Neural progenitor cell (in vitro differentiated cells): ENCODE measurements at regions not wholly inside any gene's neighbourhood (a gene's known extent, or its start where the extent isn't known, plus 50 kb on each side); places are given as distances from the start of the nearest gene placed in this dataset.

Experiments
- DNase-seq: peaks from one replicate; pipeline ENCODE4 v3.0.0-alpha.2; 2016; ENCODE audit warnings: low spot score
- H2AFZ ChIP-seq: fragments of 200-600 bp; sonication (generic); replicated peaks from 2 replicates; pipeline ENCODE4 v1.6.1; 2016; ENCODE audit warnings: antibody characterized with exemption
- H3F3A ChIP-seq: fragments of 200-600 bp; sonication (generic); 2 replicates; pipeline ENCODE4 v1.6.1; 2016; ENCODE audit warnings: antibody characterized with exemption, low read depth
- H3K27ac ChIP-seq: fragments of 200-600 bp; sonication (generic); 2 replicates; pipeline ENCODE4 v1.5.1; 2016; ENCODE audit warnings: mild to moderate bottlenecking
- H3K27me3 ChIP-seq: fragments of 200-600 bp; sonication (generic); 2 replicates; pipeline ENCODE4 v1.6.1; 2016; ENCODE audit warnings: mild to moderate bottlenecking, moderate library complexity
- H3K36me3 ChIP-seq: fragments of 200-600 bp; sonication (generic); 2 replicates; pipeline ENCODE4 v1.5.1; 2016
- H3K4me1 ChIP-seq: fragments of 200-600 bp; sonication (generic); 2 replicates; pipeline ENCODE4 v1.6.1; 2016; ENCODE audit warnings: mixed run types
- H3K4me2 ChIP-seq: fragments of 200-600 bp; sonication (generic); 2 replicates; pipeline ENCODE4 v1.6.1; 2016
- H3K4me3 ChIP-seq: fragments of 200-600 bp; sonication (generic); 2 replicates; pipeline ENCODE4 v1.5.1; 2016
- H3K79me2 ChIP-seq: fragments of 200-600 bp; sonication (generic); 2 replicates; pipeline ENCODE4 v1.6.1; 2016; ENCODE audit warnings: low read depth
- H3K9ac ChIP-seq: fragments of 200-600 bp; sonication (generic); 2 replicates; pipeline ENCODE4 v1.6.1; 2016
- H3K9me3 ChIP-seq: fragments of 200-600 bp; sonication (generic); 2 replicates; pipeline ENCODE4 v1.5.1; 2016; ENCODE audit warnings: low read depth
- H4K20me1 ChIP-seq: fragments of 200-600 bp; sonication (generic); 2 replicates; pipeline ENCODE4 v1.6.1; 2016; ENCODE audit warnings: low read depth
- H3K27ac Mint-ChIP-seq: 3 replicates; pipeline ENCODE4 v1.8.0; 2021; ENCODE audit warnings: mixed read lengths
- H3K27me3 Mint-ChIP-seq: 2 replicates; pipeline ENCODE4 v1.8.0; 2022; ENCODE audit warnings: low read depth, mild to moderate bottlenecking, inconsistent platforms, moderate library complexity, mixed read lengths; ENCODE audit not compliant: insufficient read depth
- H3K36me3 Mint-ChIP-seq: 3 replicates; pipeline ENCODE4 v1.8.0; 2021; ENCODE audit warnings: mixed read lengths
- H3K4me1 Mint-ChIP-seq: 3 replicates; pipeline ENCODE4 v1.8.0; 2021; ENCODE audit warnings: mixed read lengths
- H3K4me3 Mint-ChIP-seq: 3 replicates; pipeline ENCODE4 v1.8.0; 2021; ENCODE audit warnings: mild to moderate bottlenecking, moderate library complexity, mixed read lengths
- H3K9me3 Mint-ChIP-seq: 3 replicates; pipeline ENCODE4 v1.8.0; 2020; ENCODE audit warnings: mixed read lengths
- EZH2 ChIP-seq: fragments of 200-600 bp; sonication (generic); IDR thresholded peaks from 2 replicates; pipeline ENCODE4 v1.6.1; 2017; ENCODE audit warnings: antibody characterized with exemption, mild to moderate bottlenecking, moderate library complexity
- EZH2phosphoT487 ChIP-seq: fragments of 200-600 bp; sonication (generic); IDR thresholded peaks from 2 replicates; pipeline ENCODE4 v1.6.1; 2017; ENCODE audit warnings: antibody characterized with exemption
- TF ChIP-seq, protein P1 (sequence below): fragments of 200-600 bp; sonication (generic); IDR thresholded peaks from 2 replicates; pipeline ENCODE4 v1.5.1; 2017; ENCODE audit warnings: antibody characterized with exemption, mild to moderate bottlenecking

DNA sequence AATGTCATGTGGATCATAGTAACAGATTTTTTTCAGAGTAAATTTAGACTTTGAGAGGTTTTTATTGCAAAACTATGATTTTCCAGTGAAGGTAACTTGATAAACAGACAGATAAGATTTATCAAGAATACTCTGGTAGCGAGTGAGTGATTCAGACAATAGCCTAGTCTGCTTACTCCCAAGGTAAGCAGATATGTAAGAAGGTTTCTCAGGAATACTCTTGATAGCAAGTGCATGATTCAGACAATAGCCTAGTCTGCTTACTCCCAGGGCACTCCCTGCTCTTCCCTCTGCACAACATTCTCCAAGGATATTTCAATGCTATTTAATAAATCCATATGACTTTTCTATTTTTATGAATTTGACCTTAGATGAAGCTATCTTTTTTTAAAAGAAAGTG is 1881.5 kb downstream of the EFNA5 start:
- Mint-ChIP-seq H3K27ac (no peak overlapping the region), H3K4me3 (no peak overlapping the region), H3K9me3 (no peaks in the 10 kb centered on the region), H3K27me3 (no peaks in the 10 kb centered on the region), H3K4me1 (no peaks in the 10 kb centered on the region), H3K36me3 (no peaks in the 10 kb centered on the region)
- no peak for DNase-seq
- Histone ChIP-seq H4K20me1 (no peaks in the 10 kb centered on the region), H2AFZ (no peak overlapping the region), H3K4me1 (no peaks in the 10 kb centered on the region), H3K27me3 (no peaks in the 10 kb centered on the region), H3K27ac (no peak overlapping the region), H3K4me2 (no peak overlapping the region), H3K9me3 (no peaks in the 10 kb centered on the region), H3K4me3 (no peak overlapping the region), H3F3A (no peaks in the 10 kb centered on the region), H3K9ac (no peak overlapping the region), H3K36me3 (no peaks in the 10 kb centered on the region), H3K79me2 (no peaks in the 10 kb centered on the region)
- TF ChIP-seq EZH2 = no peak
- TF ChIP-seq, protein P1, sequence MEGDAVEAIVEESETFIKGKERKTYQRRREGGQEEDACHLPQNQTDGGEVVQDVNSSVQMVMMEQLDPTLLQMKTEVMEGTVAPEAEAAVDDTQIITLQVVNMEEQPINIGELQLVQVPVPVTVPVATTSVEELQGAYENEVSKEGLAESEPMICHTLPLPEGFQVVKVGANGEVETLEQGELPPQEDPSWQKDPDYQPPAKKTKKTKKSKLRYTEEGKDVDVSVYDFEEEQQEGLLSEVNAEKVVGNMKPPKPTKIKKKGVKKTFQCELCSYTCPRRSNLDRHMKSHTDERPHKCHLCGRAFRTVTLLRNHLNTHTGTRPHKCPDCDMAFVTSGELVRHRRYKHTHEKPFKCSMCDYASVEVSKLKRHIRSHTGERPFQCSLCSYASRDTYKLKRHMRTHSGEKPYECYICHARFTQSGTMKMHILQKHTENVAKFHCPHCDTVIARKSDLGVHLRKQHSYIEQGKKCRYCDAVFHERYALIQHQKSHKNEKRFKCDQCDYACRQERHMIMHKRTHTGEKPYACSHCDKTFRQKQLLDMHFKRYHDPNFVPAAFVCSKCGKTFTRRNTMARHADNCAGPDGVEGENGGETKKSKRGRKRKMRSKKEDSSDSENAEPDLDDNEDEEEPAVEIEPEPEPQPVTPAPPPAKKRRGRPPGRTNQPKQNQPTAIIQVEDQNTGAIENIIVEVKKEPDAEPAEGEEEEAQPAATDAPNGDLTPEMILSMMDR = no peak
- TF ChIP-seq EZH2phosphoT487 = no peak

DNA sequence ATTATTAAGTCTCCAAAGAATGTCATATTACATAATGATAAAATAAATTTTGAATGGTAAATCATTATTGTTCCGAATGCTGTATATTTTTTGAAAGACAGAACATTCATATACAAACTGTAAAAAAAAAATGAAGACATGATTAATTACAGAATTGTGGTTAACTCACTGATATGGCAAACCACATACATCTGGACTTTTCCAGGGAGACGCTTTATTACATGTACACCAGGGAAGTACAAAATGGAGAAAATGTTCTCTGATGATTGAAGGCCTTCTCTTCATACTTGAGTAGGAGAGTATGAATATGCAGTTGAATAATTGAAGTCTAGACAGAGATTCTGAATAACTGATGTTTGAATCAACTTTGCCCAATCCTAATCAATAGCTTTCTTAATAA is 1886.9 kb downstream of the EFNA5 start:
- H3K79me2 ChIP-seq = no peaks in the 10 kb centered on the region
- H3K27ac ChIP-seq = no peak overlapping the region
- DNase-seq = no peak
- no peaks in the 10 kb centered on the region for H3K36me3 Mint-ChIP-seq
- no peaks in the 10 kb centered on the region for H3K9me3 ChIP-seq
- H3F3A ChIP-seq = no peaks in the 10 kb centered on the region
- H3K4me1 Mint-ChIP-seq = no peaks in the 10 kb centered on the region
- H3K4me1 ChIP-seq = no peaks in the 10 kb centered on the region
- H3K4me3 Mint-ChIP-seq = no peak overlapping the region
- H2AFZ ChIP-seq = no peak overlapping the region
- H3K27me3 ChIP-seq = no peaks in the 10 kb centered on the region
- H3K36me3 ChIP-seq = no peaks in the 10 kb centered on the region
- H3K27me3 Mint-ChIP-seq = no peaks in the 10 kb centered on the region
- no peak overlapping the region for H3K4me3 ChIP-seq
- H3K27ac Mint-ChIP-seq = no peak overlapping the region
- no peak overlapping the region for H3K4me2 ChIP-seq
- TF ChIP-seq EZH2phosphoT487 (no peak), EZH2 (no peak)
- TF ChIP-seq, protein P1 = no peak
- no peak overlapping the region for H3K9ac ChIP-seq
- H3K9me3 Mint-ChIP-seq = no peaks in the 10 kb centered on the region
- no peaks in the 10 kb centered on the region for H4K20me1 ChIP-seq

GRCh38 chr5:105782501-105782900 is 1888.2 kb downstream of the EFNA5 start:
- Histone ChIP-seq H3K4me1 (no peaks in the 10 kb centered on the region), H3F3A (no peaks in the 10 kb centered on the region), H3K9me3 (no peaks in the 10 kb centered on the region), H3K79me2 (no peaks in the 10 kb centered on the region), H3K9ac (no peak overlapping the region), H2AFZ (no peak overlapping the region), H3K36me3 (no peaks in the 10 kb centered on the region), H3K27me3 (no peaks in the 10 kb centered on the region), H3K27ac (no peak overlapping the region), H3K4me3 (no peak overlapping the region), H4K20me1 (no peaks in the 10 kb centered on the region), H3K4me2 (no peak overlapping the region)
- no peak for TF ChIP-seq EZH2
- TF ChIP-seq EZH2phosphoT487 = no peak
- H3K4me3 Mint-ChIP-seq = no peak overlapping the region
- H3K27me3 Mint-ChIP-seq = peaks cover 1% of the 10 kb centered on the region
- no peaks in the 10 kb centered on the region for H3K4me1 Mint-ChIP-seq
- H3K9me3 Mint-ChIP-seq = no peaks in the 10 kb centered on the region
- H3K27ac Mint-ChIP-seq = no peak overlapping the region
- H3K36me3 Mint-ChIP-seq = no peaks in the 10 kb centered on the region
- no peak for DNase-seq

GRCh38 chr5:105773241-105773640 is 1897.5 kb downstream of the EFNA5 start:
- H3K27ac Mint-ChIP-seq = no peak overlapping the region
- Histone ChIP-seq H3F3A (no peaks in the 10 kb centered on the region), H3K9me3 (no peaks in the 10 kb centered on the region), H3K79me2 (no peaks in the 10 kb centered on the region), H3K4me1 (no peaks in the 10 kb centered on the region), H4K20me1 (no peaks in the 10 kb centered on the region), H3K4me3 (no peak overlapping the region), H3K9ac (no peak overlapping the region), H3K4me2 (no peak overlapping the region), H3K36me3 (no peaks in the 10 kb centered on the region), H3K27me3 (no peaks in the 10 kb centered on the region), H3K27ac (no peak overlapping the region), H2AFZ (no peak overlapping the region)
- no peaks in the 10 kb centered on the region for H3K9me3 Mint-ChIP-seq
- no peak overlapping the region for H3K4me3 Mint-ChIP-seq
- no peak for DNase-seq
- H3K36me3 Mint-ChIP-seq = no peaks in the 10 kb centered on the region
- TF ChIP-seq EZH2 (no peak), EZH2phosphoT487 (no peak)
- TF ChIP-seq, protein P1 = no peak
- no peaks in the 10 kb centered on the region for H3K4me1 Mint-ChIP-seq
- H3K27me3 Mint-ChIP-seq = peaks cover 2% of the 10 kb centered on the region
